HCT116 (cell line): ENCODE measurements at regions not wholly inside any gene's neighbourhood (a gene's known extent, or its start where the extent isn't known, plus 50 kb on each side); places are given as distances from the start of the nearest gene placed in this dataset.

Experiments
- EZH2 ChIP-seq: fragments of 200-600 bp; sonication (generic); IDR thresholded peaks from 2 replicates; pipeline ENCODE4 v1.6.1; 2017; ENCODE audit warnings: antibody characterized with exemption, mixed run types
- POLR2A ChIP-seq: IDR thresholded peaks from 2 replicates; pipeline ENCODE4 v1.7.0; 2011; ENCODE audit warnings: borderline replicate concordance; ENCODE audit not compliant: insufficient read depth, insufficient read length; ENCODE audit errors: extremely low read depth
- TF ChIP-seq, protein P1 (sequence below), 3 experiments: fragments of 200-600 bp in 1 of 3; sonication (generic) in 1 of 3; IDR thresholded peaks in 2 of 3; conservative IDR thresholded peaks in 1 of 3; 2 replicates each; pipeline ENCODE4 v1.5.1; 2012 to 2017; ENCODE audit warnings: low read depth in 2 of 3, low read length in 2 of 3, antibody characterized with exemption in 1 of 3, borderline replicate concordance in 1 of 3, control low read depth in 1 of 3, mild to moderate bottlenecking in 1 of 3, mixed read lengths in 1 of 3, mixed run types in 1 of 3, moderate library complexity in 1 of 3; ENCODE audit not compliant: insufficient read depth in 1 of 3

DNA sequence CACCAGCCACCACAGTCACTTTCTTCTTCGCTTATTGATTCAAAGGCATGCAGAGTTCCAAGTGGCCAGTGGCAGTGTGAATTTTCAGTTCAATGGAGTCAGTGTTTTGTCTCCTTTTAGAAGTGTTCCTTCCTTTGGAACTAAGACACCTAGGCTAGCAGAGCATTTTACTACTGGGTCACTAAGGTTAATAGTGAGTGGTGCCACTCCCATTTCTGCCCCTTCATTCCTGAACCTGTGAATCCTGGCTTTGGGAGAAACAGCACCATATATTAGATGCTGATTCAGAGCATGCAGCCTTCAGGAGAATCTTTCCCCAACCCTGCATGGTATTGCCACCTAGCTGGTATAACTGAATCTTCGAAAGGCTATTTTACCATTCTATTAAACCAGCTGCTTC is 312.7 kb downstream of the HRH4 start:
- TF ChIP-seq, protein P1, sequence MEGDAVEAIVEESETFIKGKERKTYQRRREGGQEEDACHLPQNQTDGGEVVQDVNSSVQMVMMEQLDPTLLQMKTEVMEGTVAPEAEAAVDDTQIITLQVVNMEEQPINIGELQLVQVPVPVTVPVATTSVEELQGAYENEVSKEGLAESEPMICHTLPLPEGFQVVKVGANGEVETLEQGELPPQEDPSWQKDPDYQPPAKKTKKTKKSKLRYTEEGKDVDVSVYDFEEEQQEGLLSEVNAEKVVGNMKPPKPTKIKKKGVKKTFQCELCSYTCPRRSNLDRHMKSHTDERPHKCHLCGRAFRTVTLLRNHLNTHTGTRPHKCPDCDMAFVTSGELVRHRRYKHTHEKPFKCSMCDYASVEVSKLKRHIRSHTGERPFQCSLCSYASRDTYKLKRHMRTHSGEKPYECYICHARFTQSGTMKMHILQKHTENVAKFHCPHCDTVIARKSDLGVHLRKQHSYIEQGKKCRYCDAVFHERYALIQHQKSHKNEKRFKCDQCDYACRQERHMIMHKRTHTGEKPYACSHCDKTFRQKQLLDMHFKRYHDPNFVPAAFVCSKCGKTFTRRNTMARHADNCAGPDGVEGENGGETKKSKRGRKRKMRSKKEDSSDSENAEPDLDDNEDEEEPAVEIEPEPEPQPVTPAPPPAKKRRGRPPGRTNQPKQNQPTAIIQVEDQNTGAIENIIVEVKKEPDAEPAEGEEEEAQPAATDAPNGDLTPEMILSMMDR (IDR thresholded peaks at IDR 0.05 in 2 of 3, conservative IDR thresholded peaks at IDR 0.05 in 1 of 3; ENCODE audit: borderline replicate concordance in 1 of 3, insufficient read depth in 1 of 3, low read depth in 2 of 3, low read length in 2 of 3) = no peak
- TF ChIP-seq POLR2A (no peak), EZH2 (no peak)
